Left lung (tissue), 4 donors: ENCODE measurements at regions not wholly inside any gene's neighbourhood (a gene's known extent, or its start where the extent isn't known, plus 50 kb on each side); places are given as distances from the start of the nearest gene placed in this dataset.

Experiments
- ATAC-seq: fragments of 200-7000 bp; cut with Tn5 transposase; one replicate; pipeline ENCODE4 v1.9.1; 2020; ENCODE audit warnings: moderate library complexity
- DNase-seq, 4 donors: peaks; one replicate each; pipeline ENCODE4 v3.0.0-alpha.2; 2013 to 2020
- H3K27ac ChIP-seq, 2 donors: fragments of 200-600 bp; sonication (generic) in 1 of 2; one replicate each; pipeline versions ENCODE4 v1.5.0 to v1.8.0; 2020 to 2021
- H3K27me3 ChIP-seq, 2 donors: fragments of 200-600 bp; sonication (generic) in 1 of 2; one replicate each; pipeline versions ENCODE4 v1.5.0 to v1.8.0; 2020 to 2021
- H3K36me3 ChIP-seq, 2 donors: fragments of 200-600 bp; sonication (generic) in 1 of 2; one replicate each; pipeline versions ENCODE4 v1.5.0 to v1.8.0; 2020 to 2021
- H3K4me1 ChIP-seq, 2 donors: fragments of 200-600 bp; one replicate each; pipeline ENCODE4 v1.8.0; 2021
- H3K4me3 ChIP-seq, 2 donors: fragments of 200-600 bp; sonication (generic) in 1 of 2; one replicate each; pipeline versions ENCODE4 v1.5.0 to v1.8.0; 2020 to 2021; ENCODE audit warnings: mild to moderate bottlenecking in 1 of 2
- H3K9me3 ChIP-seq, 2 donors: fragments of 200-600 bp; sonication (generic) in 1 of 2; one replicate each; pipeline versions ENCODE4 v1.5.0 to v1.8.0; 2020 to 2021
- intact Hi-C, 2 donors: fragments of 100-400 bp; cut with DNase I; formaldehyde crosslinking; loops; one replicate each; pipeline versions ENCODE4 v1.11.2 to v1.14.2; 2022
- TF ChIP-seq, protein P1 (sequence below), 2 donors: fragments of 200-600 bp; sonication (generic) in 1 of 2; IDR thresholded peaks; one replicate each; pipeline versions ENCODE4 v1.5.0 to v1.8.0; 2021; ENCODE audit warnings: antibody characterized with exemption in 2 of 2
- donor health status: DM: no; HTN: yes; CAD: no.
- donor health status: DM: no; HTN: no; CAD: no.

DNA sequence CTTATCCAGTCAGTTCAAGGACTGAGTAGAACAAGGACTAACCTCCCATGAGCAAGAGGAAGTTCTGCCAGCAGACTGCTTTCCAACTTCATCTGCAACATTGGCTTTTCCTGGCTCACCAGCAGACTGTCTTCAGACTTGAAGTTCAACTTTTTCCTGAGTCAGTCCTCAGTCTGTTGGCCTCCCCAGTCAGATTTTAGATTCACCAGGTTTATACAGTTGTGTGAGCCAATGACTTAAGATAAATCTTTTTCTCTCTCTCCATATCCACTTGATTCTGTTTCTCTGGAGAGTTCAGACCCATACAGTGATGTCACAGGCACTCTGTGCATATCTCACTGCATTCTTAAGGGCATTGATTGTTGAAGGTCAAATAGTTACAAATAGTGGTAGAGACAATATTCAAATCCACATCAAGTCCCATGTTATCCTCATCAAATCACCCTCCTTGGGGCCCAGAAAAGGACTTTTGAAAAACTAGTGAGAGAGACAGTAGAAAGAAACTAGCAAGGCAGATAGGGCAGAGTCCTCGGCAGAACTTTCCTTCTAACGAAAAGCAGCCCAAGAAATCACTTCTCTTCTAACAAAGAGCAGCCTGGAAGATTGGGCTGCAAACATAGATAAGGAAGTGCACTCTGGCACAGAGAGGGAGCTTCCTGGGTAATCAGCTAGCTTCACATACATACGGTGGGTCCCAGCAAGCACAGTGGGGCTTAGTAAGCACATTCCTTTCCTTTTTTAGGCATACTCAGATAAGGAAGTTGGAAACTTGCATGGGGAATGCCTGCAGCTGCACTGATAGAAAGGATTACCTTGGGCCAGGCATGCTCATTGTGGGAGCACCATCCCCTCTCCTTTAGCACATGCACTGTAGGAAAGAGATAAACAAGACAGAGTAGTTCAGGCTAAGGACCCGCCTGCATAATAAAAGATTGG lies 132.3 kb upstream of the FAM20A start:
- H3K4me3 ChIP-seq, result no peak overlapping the region
- no peaks in the 10 kb centered on the region for H3K9me3 ChIP-seq
- H3K27ac ChIP-seq, result no peak overlapping the region
- TF ChIP-seq, protein P1, sequence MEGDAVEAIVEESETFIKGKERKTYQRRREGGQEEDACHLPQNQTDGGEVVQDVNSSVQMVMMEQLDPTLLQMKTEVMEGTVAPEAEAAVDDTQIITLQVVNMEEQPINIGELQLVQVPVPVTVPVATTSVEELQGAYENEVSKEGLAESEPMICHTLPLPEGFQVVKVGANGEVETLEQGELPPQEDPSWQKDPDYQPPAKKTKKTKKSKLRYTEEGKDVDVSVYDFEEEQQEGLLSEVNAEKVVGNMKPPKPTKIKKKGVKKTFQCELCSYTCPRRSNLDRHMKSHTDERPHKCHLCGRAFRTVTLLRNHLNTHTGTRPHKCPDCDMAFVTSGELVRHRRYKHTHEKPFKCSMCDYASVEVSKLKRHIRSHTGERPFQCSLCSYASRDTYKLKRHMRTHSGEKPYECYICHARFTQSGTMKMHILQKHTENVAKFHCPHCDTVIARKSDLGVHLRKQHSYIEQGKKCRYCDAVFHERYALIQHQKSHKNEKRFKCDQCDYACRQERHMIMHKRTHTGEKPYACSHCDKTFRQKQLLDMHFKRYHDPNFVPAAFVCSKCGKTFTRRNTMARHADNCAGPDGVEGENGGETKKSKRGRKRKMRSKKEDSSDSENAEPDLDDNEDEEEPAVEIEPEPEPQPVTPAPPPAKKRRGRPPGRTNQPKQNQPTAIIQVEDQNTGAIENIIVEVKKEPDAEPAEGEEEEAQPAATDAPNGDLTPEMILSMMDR (IDR thresholded peaks at IDR 0.05), result no peak
- no peaks in the 10 kb centered on the region for H3K27me3 ChIP-seq
- DNase-seq (no peak), ATAC-seq (peak; percentile 48)
- no peaks in the 10 kb centered on the region for H3K36me3 ChIP-seq
- no peaks in the 10 kb centered on the region for H3K4me1 ChIP-seq
- intact Hi-C loops, result no loop called here

GRCh38 chr17:68732301-68732749 lies 131.2 kb upstream of the FAM20A start:
- DNase-seq (no peak), ATAC-seq (no peak)
- Histone ChIP-seq H3K4me3 (no peak overlapping the region), H3K9me3 (no peaks in the 10 kb centered on the region), H3K36me3 (no peaks in the 10 kb centered on the region), H3K4me1 (no peaks in the 10 kb centered on the region), H3K27me3 (no peaks in the 10 kb centered on the region), H3K27ac (no peak overlapping the region)
- intact Hi-C loops, result no loop called here
- TF ChIP-seq, protein P1 (IDR thresholded peaks at IDR 0.05), result no peak

DNA sequence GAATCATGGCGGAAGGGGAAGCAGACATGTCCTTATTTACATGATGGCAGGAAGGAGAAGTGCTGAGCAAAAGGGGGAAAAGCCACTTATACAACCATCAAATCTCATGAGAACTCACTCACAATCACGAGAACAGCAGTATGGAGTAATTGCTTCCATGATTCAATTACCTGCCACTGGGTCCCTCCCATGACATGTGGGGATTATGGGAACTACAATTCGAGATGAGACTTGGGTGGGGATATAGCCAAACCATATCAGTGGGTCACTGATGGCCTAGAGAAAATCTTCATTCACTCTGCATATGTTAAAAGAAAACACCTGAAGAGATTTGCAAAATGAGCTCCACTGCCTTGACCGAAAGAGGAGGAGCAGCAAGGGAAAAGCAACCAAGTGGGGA lies 130.3 kb upstream of the FAM20A start:
- intact Hi-C loops, result no loop called here
- no peaks in the 10 kb centered on the region for H3K36me3 ChIP-seq
- no peak for DNase-seq
- H3K4me1 ChIP-seq, result no peaks in the 10 kb centered on the region
- no peak overlapping the region for H3K4me3 ChIP-seq
- no peaks in the 10 kb centered on the region for H3K9me3 ChIP-seq
- no peak for ATAC-seq
- H3K27me3 ChIP-seq, result no peaks in the 10 kb centered on the region
- no peak overlapping the region for H3K27ac ChIP-seq
- TF ChIP-seq, protein P1 (IDR thresholded peaks at IDR 0.05), result no peak

DNA sequence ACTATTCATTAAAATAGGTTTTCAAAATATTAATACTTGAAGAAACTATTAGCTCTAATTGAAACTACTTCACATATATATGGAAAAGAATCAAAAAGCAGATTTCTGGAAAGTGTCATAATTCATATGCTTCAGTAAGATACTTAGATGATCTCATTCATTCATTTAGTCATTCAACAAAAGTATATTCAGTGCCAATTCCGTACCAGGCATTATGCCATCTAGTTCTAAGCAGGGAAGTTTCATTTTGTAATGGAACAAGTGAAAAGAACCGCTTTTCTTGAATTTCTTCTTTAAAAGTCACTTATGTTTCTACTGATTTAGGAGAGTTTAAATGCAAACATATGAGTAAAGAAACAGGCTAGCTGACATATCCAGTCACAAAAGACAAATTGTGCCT lies 118.3 kb upstream of the FAM20A start:
- H3K27ac ChIP-seq, result no peak overlapping the region
- ATAC-seq (no peak), DNase-seq (no peak)
- H3K4me3 ChIP-seq, result no peak overlapping the region
- H3K36me3 ChIP-seq, result no peaks in the 10 kb centered on the region
- no peaks in the 10 kb centered on the region for H3K27me3 ChIP-seq
- H3K4me1 ChIP-seq, result no peaks in the 10 kb centered on the region
- intact Hi-C loops, result no loop called here
- TF ChIP-seq, protein P1 (IDR thresholded peaks at IDR 0.05), result no peak
- no peaks in the 10 kb centered on the region for H3K9me3 ChIP-seq

DNA sequence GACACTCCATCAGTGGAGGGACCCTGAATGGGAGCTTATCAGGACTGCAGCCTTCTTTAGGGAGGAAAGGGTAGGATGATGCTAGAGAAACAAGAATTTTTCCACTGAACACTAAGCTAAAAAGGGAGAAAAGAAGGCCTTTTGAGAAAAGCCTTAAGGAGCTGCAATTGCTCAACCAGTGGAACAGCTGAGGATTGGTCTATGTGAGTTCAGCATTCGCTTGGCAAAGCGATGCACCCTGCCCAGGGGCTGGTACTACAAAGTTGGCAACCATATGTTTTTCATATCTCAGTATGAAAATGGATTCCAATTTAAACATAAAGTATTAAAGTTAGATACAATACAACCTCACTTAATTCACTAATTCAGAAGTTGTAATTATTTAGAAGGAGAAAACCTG lies 117.8 kb upstream of the FAM20A start:
- no peaks in the 10 kb centered on the region for H3K9me3 ChIP-seq
- no peak overlapping the region for H3K4me3 ChIP-seq
- H3K36me3 ChIP-seq, result no peaks in the 10 kb centered on the region
- intact Hi-C loops, result no loop called here
- no peaks in the 10 kb centered on the region for H3K4me1 ChIP-seq
- no peak for DNase-seq
- no peaks in the 10 kb centered on the region for H3K27me3 ChIP-seq
- TF ChIP-seq, protein P1 (IDR thresholded peaks at IDR 0.05), result no peak
- H3K27ac ChIP-seq, result no peak overlapping the region
- no peak for ATAC-seq
